ENCODE measurements at regions not wholly inside any gene's neighbourhood (a gene's known extent, or its start where the extent isn't known, plus 50 kb on each side); places are given as distances from the start of the nearest gene placed in this dataset.
A peak's percentile ranks its signal among the peaks of the same experiment; 100 is the strongest.

DNA sequence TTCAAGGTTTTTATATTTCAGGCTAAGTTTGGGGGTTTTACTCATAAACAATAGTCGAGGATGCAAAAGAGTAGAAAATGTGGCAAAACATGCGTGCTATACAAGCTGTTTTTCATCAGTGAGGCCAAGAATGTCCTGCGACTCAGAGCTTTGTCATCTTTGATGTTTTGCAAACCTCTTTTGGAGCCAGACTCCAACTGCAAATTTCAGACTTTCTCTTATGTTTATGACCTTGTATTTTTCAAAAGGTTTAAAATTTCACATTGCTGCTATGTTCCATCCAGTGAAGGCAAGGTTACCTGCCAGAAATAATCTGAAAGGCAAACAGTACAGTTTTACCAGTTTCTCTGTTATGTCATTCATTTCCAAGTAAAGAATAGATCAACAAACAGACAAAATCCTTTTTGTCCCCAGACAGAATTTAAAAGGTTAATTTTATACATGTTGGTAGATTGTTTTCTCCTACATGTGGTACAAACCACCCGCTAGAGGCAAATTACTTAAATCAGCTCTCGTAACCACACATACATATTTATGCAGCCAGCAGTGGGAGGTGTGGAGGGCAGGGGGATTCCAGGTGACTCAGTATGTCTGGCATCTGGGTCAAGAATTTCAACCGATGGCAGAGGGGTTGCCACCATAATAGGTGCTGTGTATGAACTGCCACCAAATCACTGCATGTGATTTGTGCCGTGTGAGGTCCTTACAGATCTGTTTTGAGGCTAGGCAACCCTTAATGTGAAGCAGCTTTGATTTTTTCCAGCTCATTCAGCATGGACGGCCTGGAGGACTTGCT is 119.8 kb upstream of the CPM start:
- peak; percentile 44 for DNase-seq (ENCODE audit: low read depth, low spot score)
- Histone ChIP-seq H3K27me3 (ENCODE audit: control insufficient read depth, insufficient read depth, low read length) (no peaks in the 10 kb centered on the region), H3K27ac (ENCODE audit: low read depth, low read length) (peak overlapping the region; percentile 87), H3K4me3 (ENCODE audit: low read depth, low read length) (no peak overlapping the region), H3K9me3 (ENCODE audit: control insufficient read depth, insufficient read depth, low read length) (no peaks in the 10 kb centered on the region)
- ChIA-PET CTCF (interaction anchor here (0.5 to 1.5 kb wide), 2 partner anchors 17 to 245 kb away, joined by 4 to 5 read pairs; partner anchors contain the start of gene MDM2), POLR2A (interaction anchor here (0.8 kb wide), 1 partner anchor 46 kb away, joined by 5 read pairs; no protein-coding TSS in a partner anchor)
- TF ChIP-seq, protein P1, sequence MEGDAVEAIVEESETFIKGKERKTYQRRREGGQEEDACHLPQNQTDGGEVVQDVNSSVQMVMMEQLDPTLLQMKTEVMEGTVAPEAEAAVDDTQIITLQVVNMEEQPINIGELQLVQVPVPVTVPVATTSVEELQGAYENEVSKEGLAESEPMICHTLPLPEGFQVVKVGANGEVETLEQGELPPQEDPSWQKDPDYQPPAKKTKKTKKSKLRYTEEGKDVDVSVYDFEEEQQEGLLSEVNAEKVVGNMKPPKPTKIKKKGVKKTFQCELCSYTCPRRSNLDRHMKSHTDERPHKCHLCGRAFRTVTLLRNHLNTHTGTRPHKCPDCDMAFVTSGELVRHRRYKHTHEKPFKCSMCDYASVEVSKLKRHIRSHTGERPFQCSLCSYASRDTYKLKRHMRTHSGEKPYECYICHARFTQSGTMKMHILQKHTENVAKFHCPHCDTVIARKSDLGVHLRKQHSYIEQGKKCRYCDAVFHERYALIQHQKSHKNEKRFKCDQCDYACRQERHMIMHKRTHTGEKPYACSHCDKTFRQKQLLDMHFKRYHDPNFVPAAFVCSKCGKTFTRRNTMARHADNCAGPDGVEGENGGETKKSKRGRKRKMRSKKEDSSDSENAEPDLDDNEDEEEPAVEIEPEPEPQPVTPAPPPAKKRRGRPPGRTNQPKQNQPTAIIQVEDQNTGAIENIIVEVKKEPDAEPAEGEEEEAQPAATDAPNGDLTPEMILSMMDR (IDR thresholded peaks at IDR 0.05; ENCODE audit: low read depth, low read length) = 0 out of 2 replicates have a peak, but pooled peaks have one; percentile 14

DNA sequence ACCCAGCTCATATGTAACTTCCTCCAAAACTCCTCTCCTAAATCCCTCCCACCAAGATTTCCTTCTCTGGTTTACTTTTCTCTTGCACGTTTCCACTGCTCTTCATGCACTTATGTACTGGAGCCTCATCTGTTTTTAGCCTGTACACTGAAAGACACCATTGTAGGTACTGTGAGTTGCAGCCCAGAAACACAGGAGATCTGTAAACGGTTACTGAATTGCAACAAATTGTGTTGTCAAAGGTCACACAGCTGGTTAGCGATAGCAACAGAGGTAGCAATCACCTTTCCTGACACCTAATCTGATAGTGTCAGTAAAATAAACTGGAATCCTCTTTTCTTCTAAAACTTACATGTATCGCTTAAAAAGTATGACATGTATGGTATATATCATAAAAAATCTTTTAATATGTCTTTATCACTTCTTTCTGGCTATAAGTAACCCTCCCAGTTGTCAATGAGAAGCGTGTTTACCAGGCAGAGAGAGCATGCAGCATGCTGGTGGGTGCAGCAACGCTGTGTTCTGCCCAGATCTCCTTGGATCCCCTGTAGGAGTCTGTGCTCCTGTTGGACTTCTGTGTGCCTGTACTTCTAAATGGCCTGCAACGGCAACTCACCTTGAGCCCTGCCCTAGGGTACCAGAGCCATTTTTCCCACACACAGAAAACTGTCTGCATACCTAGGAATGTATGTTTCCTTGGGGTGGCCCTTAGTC is 121.5 kb upstream of the CPM start:
- TF ChIP-seq, protein P1 (IDR thresholded peaks at IDR 0.05; ENCODE audit: low read depth, low read length) = no peak
- no peak overlapping the region for H3K27ac ChIP-seq (ENCODE audit: low read depth, low read length)
- no peaks in the 10 kb centered on the region for H3K9me3 ChIP-seq (ENCODE audit: control insufficient read depth, insufficient read depth, low read length)
- ChIA-PET POLR2A (no interaction called here), CTCF (interaction anchor here (3.6 kb wide), 1 partner anchor 16 kb away, joined by 22 read pairs; no protein-coding TSS in a partner anchor)
- H3K27me3 ChIP-seq (ENCODE audit: control insufficient read depth, insufficient read depth, low read length) = no peaks in the 10 kb centered on the region
- H3K4me3 ChIP-seq (ENCODE audit: low read depth, low read length) = no peak overlapping the region
- no peak for DNase-seq (ENCODE audit: low read depth, low spot score)

DNA sequence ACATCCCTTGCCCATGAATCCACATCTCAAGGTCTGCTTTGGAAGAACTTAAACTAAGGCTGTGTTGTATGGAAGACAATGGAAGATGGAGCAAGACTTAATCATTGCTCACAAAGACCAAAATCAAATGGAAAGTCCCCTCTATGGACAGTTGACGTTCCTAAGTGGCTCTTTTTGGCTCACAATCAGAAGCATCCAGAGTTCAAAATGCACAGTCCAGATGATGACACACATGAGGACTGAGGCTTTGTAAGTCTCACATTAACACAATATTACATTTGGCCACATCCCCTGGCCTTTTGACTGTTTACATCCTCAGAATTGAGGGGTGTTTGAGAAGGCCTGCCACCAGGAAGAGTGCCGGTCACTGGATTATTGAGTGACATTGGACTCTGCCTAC is 122.3 kb upstream of the CPM start:
- TF ChIP-seq, protein P1 (IDR thresholded peaks at IDR 0.05; ENCODE audit: low read depth, low read length) = no peak
- no peaks in the 10 kb centered on the region for H3K27me3 ChIP-seq (ENCODE audit: control insufficient read depth, insufficient read depth, low read length)
- CTCF ChIA-PET = interaction anchor here (3.6 kb wide), 1 partner anchor 15 kb away, joined by 22 read pairs; no protein-coding TSS in a partner anchor
- no peak overlapping the region for H3K4me3 ChIP-seq (ENCODE audit: low read depth, low read length)
- POLR2A ChIA-PET = no interaction called here
- no peaks in the 10 kb centered on the region for H3K9me3 ChIP-seq (ENCODE audit: control insufficient read depth, insufficient read depth, low read length)
- DNase-seq (ENCODE audit: low read depth, low spot score) = no peak
- no peak overlapping the region for H3K27ac ChIP-seq (ENCODE audit: low read depth, low read length)

DNA sequence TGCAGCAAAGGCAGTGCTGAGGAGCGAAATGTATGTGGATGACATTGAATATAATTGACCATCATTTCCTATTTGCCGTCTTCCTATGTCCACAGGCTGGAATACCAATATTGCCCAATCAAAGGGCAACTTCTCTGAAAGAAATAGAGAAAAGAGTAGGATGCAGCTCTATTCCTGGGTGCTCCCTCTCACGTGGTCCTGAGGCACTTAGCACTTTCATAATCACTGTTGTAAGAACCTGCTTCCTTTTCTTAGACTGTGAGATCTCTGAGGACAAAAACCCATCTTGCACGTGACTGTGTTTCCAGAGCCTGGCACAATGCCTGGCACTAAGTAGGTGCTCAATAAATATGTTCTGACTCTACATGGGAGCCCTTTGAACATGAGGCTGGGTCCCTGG is 122.7 kb upstream of the CPM start:
- TF ChIP-seq, protein P1 (IDR thresholded peaks at IDR 0.05; ENCODE audit: low read depth, low read length) = no peak
- H3K4me3 ChIP-seq (ENCODE audit: low read depth, low read length) = no peak overlapping the region
- no peak overlapping the region for H3K27ac ChIP-seq (ENCODE audit: low read depth, low read length)
- H3K9me3 ChIP-seq (ENCODE audit: control insufficient read depth, insufficient read depth, low read length) = no peaks in the 10 kb centered on the region
- DNase-seq (ENCODE audit: low read depth, low spot score) = no peak
- ChIA-PET CTCF (interaction anchor here (3.6 kb wide), 1 partner anchor 14 kb away, joined by 22 read pairs; no protein-coding TSS in a partner anchor), POLR2A (no interaction called here)
- H3K27me3 ChIP-seq (ENCODE audit: control insufficient read depth, insufficient read depth, low read length) = no peaks in the 10 kb centered on the region

Measured in AG04450 (cell line).